Nucleus accumbens (tissue), 56 donors: ENCODE measurements at regions not wholly inside any gene's neighbourhood (a gene's known extent, or its start where the extent isn't known, plus 50 kb on each side); places are given as distances from the start of the nearest gene placed in this dataset.
"Not testable (repeated sequence)": the region's sequence is repeated elsewhere in the genome, so short reads cannot be mapped to it uniquely, and the experiment has no call there.

Experiments used
- DNase-seq, 56 donors: peaks; one replicate each; lab custom pipeline; 2025; lab: John Stamatoyannopoulos, UW

GRCh38 chr6:134537765-134538164 is 219.9 kb upstream of the SGK1 start:
- DNase-seq, result not testable (repeated sequence)

GRCh38 chr6:134537146-134537555 is 219.2 kb upstream of the SGK1 start:
- no peak for DNase-seq

GRCh38 chr6:134535831-134536230 is 217.9 kb upstream of the SGK1 start:
- no peak for DNase-seq

GRCh38 chr6:134534708-134535149 is 216.8 kb upstream of the SGK1 start:
- DNase-seq, result peak in 1 of 56 donors; percentile 29

- no peak for DNase-seq
Observed at GRCh38 chr6:134533991-134534390, 216.1 kb upstream of the SGK1 start.

GRCh38 chr6:134532694-134533624 is 215.0 kb upstream of the SGK1 start:
- no peak for DNase-seq

- DNase-seq, result no peak
Observed at GRCh38 chr6:134531611-134532010, 213.7 kb upstream of the SGK1 start.

GRCh38 chr6:134531188-134531551 is 213.3 kb upstream of the SGK1 start:
- no peak for DNase-seq

- no peak for DNase-seq
Observed at GRCh38 chr6:134529921-134530320, 212.0 kb upstream of the SGK1 start.

- no peak for DNase-seq
Observed at GRCh38 chr6:134529305-134529704, 211.4 kb upstream of the SGK1 start.

- DNase-seq, result no peak
Observed at GRCh38 chr6:134527108-134527787, 209.3 kb upstream of the SGK1 start.

- DNase-seq, result no peak
Observed at GRCh38 chr6:134525190-134525868, 207.4 kb upstream of the SGK1 start.

GRCh38 chr6:134523903-134524650 is 206.2 kb upstream of the SGK1 start:
- no peak for DNase-seq

GRCh38 chr6:134523051-134523450 is 205.1 kb upstream of the SGK1 start:
- DNase-seq, result no peak

- no peak for DNase-seq
Observed at GRCh38 chr6:134521116-134521501, 203.2 kb upstream of the SGK1 start.

GRCh38 chr6:134520181-134521115 is 202.5 kb upstream of the SGK1 start:
- no peak for DNase-seq

- DNase-seq, result peak in 1 of 56 donors; percentile 10
Observed at GRCh38 chr6:134519465-134519864, 201.6 kb upstream of the SGK1 start.

GRCh38 chr6:134517868-134518267 is 200.0 kb upstream of the SGK1 start:
- DNase-seq, result no peak

GRCh38 chr6:134517145-134517658 is 199.3 kb upstream of the SGK1 start:
- peak in 21 of 56 donors; percentile 12 to 69 (median 32) for DNase-seq
